Renal cortex interstitium (tissue), 11 donors: ENCODE measurements at regions not wholly inside any gene's neighbourhood (a gene's known extent, or its start where the extent isn't known, plus 50 kb on each side); places are given as distances from the start of the nearest gene placed in this dataset.

ENCODE experiments used
- DNase-seq, 11 donors: peaks; one replicate each; pipeline ENCODE4 v3.0.0-alpha.2; 2013; ENCODE audit warnings: low read depth in 9 of 11, low spot score in 4 of 11; ENCODE audit errors: extremely low read depth in 1 of 11

DNA sequence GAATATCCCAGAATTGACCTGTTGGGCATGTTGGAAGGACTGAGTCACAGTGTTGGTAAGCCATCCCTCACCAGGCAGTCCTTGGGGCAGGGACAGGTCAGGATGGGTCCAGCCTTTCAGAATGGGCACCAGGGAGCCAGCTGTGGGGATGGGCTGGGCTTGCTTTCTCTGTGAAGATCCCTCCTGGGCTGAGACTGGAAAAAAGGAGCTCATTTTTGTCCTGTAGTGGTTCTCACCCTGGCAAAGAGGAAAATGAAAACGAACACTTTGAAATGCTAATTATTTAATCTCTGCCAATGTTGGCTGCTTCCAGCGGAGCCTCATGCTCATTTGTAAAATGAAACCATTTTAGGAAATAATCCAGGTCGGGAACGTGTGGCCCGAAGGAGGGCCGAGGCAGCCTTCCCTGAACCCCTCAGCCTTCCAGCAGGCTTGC lies 237.5 kb upstream of the SALL1 start:
- no peak for DNase-seq

DNA sequence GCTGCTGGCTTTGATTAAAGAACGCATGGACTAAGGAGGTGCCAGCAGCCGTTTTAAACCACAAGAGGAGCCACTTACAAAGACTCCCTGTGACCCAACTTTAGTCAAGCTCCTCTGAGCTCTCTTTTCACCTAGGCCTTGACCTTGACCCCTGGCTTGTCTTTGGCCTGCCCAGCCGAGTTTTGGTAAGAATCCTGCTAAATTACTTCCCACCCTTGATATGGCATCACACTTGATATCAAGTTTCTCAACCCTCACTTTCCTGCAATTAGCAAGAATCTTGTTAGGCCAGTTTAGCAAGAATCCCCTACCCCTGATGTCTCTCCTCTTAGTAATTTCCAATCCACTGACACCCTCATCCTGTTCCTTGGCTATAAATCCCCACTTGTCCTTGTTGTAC lies 232.8 kb upstream of the SALL1 start:
- DNase-seq, result no peak

DNA sequence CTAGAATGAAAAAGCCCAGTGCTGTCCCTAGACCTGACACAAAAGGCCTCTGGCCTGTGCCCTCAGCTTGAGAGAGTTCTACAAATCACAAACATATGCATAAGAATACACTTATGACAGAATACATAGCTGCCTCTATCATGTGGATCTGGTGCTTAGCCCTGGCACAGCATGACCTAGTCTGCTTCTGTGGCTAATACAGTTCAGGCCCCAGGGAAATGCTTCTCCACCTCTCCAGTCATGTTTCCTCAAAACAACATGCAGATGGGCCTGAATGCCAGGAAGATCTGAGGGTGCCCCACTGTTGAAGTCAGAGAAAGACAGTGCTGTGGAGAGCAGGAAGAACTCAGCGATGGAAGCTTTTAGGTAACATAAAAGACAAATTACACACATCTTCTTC lies 231.9 kb upstream of the SALL1 start:
- DNase-seq, result no peak

DNA sequence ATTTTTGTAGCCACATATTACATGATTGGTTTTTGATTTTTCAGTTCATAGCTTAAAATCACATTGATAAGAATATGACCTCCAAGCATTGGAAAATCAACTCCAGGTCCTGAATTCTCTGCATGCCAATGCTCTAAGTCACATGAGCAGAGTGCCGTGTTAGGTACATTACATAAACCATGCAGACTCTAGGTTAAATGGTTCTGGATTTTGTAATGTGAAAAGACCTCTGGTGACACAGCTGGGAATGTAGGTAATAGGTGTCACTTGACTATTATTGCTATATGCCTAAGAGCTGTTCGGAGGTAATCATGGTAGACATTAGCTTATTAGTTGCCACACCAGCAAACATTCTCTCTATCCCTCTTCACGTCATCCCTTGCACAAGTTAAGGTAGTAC lies 231.1 kb upstream of the SALL1 start:
- DNase-seq, result no peak

DNA sequence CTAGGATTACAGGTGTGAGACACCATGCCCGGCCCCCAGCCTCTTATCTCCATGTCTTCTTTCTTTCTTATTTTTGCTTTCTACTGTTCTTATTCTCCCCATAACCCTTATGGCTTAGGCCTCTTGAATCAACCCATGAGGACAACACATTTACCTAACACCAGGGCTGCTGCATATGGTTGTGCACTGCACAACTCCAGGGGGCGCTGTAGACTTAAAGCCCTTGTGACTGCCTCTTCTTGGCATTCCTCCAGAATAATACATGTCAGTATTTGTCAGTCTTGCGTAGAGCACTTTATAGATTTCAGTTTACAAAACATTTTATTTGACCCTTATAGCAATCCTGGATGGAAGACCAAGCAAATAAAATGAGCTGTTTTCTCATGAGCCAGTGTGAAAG lies 225.0 kb upstream of the SALL1 start:
- DNase-seq, result no peak

DNA sequence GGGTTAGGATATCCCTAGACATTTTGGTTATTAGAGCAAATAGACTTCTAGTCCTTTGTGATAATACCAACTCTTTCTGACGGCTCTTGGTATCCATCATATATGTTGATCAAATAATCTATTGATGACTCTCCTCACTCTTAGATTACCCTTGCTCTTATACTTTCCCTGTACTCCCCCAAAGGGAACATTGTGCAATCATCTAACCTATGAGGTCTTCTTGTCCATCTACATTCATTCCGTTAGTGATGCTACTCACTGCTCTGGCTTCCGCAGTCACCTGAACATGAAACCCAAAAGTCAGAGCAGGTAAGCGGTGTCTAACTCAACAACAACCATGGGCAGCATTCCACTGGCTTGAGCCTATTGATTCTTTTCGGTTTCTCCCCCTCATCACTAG lies 223.7 kb upstream of the SALL1 start:
- no peak for DNase-seq

DNA sequence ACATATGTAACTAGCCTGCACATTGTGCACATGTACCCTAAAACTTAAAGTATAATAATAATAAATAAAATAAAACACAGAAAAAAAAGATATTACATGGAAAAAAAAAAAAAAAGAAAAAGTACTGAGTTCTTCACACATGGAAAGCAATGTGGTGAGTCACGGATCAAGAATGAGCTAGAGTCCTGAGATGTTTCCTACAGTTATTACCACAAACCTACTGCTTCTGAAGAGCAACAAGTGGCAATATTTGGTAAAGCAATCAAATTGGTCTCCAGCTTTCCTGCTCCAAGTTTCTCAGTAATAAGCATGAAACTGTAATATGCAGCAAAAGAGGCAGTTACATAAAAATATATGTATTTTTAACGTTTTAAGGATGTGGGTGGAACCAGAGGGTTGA lies 223.3 kb upstream of the SALL1 start:
- no peak for DNase-seq

DNA sequence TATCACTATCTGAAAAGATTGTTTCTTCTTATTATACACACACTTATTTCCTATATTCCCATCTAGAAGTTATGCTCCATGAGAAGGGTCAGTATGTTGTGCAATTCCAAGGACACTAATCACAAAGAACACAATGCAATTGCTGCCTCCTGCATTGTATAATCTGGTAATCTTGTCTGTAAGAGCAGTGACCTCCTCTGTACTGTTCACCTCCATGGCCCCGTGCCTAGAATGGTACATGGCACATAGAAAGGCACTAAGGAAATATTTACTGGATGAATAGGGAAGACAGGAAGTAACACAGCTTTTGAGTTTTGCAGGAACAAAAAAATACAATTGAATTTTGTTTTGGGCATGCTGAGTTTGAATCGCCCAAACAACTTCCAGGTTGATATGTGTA lies 214.6 kb upstream of the SALL1 start:
- DNase-seq, result no peak

DNA sequence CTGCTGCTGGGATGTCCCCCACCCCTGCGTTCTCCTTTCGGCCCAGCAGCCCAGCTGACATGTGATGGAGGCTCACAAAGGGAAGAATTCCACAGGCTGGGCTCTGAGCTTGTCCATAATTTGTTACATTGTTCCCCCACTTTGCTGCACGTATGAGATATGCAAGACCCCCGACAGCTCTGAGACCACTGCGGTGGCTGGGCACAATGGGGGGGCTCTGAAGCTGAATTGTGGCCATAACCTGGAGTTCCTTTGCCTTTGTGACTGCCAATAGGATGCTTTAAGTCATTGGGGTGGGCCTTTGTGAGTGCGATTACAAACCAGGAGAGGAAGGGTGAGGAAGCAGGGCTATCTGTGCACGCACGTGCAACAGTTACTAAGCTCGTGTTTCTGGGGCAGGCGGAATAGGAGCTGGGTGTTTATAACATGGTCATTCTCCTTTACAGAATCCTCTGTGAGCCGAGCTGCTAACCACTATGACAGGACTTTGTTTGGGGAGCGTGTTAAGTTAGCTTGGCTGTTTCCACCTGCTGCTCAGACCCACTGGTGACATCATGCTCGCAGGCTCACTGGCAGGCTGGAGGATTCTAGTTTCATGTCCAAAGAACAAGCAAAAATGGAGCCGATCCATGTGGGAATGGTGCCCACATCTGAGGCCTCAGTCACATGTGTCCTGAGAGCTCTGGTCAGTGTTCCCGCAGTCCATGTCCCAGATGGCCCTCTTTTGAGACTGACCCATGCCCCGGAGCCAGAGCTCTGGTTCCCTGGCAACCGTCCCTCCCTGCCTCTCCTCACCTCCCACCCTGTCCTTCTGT lies 208.3 kb upstream of the SALL1 start:
- peak in 1 of 11 donors; percentile 21 for DNase-seq

DNA sequence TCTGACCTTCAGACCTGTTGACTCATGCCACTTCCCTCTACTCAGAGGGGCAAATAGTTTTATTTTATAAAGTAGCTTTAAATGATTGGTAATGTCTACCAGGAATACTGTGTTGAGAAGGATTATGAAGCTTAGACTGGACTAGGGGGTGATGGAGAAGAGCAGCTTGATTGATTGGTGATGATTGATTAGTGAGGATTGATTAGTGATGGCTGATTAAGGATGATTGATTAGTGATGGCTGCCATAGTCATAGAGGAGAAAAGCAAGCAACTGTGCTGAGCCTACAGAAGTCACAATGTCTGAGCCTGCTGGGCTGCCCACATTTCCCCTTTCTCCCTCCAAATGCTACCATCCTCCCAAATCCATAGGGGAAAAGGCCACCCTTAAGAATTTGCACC lies 206.8 kb upstream of the SALL1 start:
- no peak for DNase-seq

DNA sequence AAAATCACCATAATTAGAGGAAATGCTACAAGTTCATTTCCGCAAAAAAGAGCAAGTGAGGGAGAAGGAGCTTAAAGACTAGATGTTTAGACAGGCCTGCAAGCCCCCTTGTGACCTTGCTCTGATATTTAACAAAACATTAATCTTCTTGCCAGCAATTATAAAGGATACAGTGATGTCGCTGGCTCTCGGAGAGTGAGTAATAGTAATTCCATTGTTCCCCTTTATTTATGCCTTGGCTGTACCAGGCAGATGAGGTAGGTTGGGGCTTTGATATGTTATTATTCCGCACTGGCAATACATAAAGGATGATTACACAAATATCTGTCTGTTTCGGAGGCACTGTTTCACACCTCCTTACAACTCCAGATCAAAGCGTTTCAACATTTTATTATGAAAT lies 204.8 kb upstream of the SALL1 start:
- DNase-seq, result no peak

DNA sequence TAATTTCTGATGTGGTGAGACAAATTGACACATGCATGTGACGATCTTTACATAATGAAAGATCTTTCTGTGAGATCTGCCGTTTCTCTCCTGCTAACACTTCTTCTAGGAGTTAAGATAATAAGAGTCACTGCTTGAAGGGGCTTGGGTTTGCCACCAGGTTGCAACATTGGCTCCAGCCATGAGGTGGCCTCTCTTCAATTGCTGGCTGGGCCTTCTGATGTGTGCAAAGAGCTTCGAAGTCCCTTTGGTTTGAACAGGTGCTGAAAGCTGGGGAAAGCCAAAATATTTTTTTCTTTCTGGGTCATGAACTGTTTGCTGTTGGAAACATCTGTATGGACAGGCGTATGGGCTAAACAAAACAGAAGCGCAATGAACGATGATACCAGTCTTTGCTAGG lies 204.1 kb upstream of the SALL1 start:
- DNase-seq, result no peak

DNA sequence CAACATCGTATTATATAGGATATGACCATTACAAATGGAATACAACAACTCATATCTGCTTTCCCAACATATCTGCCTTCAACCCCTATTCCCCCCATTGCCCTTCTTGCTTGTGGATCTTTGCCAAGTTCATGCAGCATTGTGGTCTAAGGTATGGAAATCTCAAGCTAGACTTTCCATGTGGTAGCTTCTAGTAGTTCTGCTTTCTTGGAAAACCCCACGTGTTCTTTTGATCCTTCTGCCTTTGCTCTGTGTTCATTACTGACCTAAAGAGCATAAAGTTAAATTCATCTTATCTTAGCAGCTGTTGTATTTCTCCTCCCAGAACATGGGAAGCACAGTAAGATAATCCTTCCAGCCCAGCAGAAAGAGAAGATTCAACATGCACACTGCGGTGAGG lies 202.0 kb upstream of the SALL1 start:
- DNase-seq, result no peak

DNA sequence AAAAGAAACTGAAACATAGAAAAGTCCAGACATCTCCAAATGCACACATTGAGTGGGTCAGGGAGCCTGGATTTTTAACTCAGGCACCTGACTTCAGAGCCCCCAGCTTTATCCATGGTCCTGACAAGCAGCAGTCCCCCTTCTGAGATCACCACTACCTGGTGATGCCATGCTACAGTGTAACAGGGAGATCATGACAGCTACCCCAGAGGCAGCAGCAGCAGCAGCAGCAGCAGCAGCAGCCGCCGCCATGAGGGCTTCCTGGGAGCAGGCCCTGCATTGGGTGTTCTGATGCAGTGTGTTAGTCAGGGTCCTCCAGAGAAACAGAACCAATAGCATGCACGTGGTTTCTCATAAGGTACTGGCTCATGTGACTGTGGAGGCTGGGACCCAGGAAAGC lies 198.6 kb upstream of the SALL1 start:
- no peak for DNase-seq

DNA sequence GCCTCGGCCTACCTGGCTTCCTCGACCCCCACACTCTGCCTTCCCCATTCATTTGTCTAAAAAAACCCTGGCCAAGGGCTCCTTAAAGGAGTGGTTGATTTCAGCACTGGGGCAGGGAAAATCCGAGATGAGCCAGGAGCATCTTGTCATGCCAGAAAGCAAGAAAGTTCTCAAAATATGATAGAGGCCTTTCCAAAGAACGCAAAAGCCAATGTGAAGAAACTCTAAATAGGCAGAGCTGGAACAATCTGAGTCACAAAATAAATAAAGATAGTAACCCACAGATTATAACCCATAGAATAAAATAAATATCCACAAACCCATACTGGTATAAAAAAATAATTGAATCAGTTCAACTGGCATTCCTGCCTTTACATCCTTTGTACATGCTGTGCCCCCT lies 192.3 kb upstream of the SALL1 start:
- no peak for DNase-seq

DNA sequence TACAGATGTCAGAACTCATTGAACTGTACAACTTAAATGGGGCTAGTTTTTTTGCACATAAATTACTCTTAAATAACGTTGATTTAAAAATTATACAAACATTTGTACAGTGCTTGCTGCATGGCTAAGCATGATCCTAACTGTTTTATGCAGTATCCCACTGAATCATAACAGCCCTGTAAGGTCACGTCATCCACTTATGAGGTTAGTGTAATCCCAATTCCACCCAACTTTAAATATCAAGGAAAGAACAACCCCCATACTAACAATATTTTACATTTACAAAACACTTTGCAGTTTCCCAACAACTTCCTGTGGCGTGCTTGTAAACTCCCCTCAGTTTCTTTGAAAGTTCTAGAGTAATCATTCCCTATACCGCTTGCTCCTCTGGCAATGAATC lies 190.1 kb upstream of the SALL1 start:
- no peak for DNase-seq

DNA sequence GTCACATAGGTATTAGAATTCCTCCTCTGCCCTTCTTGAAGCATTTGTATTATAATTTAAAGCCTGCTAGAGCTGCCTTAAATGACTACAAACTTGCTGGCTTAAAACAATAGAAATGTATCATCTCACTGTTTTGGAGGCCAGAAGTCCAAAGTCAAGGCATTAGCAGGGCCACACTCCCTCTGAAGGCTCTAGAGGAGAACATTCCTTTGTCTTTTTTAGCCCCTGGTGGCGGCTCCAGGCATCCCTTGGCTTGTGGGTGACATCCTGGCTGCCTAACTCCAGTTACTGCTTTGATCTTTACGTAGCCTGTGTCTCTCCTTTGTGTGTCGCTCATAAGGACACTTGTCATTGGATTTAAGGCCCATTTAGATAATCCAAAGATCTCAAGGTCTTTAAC lies 186.6 kb upstream of the SALL1 start:
- no peak for DNase-seq

DNA sequence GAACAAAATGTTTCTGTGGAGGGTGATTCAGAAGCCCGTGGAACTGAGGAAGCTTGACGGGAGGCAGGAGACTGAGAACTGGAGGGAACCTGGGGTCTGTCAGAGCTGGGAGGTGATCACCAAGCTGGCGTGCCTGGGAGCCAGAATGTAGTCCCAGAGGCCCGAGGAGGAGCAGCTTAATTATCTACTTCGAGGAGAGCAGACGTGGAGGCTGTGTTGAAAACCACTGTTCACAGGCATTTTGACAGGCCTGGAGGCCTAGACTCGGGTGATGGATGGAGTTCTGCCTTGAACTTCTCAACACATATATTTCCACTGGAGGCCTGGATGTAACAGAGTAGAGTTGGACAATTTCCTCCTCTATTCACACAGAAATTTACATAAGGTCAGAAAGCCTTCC lies 177.7 kb upstream of the SALL1 start:
- DNase-seq, result peak in 3 of 11 donors; percentile 6 to 21 (median 9)

DNA sequence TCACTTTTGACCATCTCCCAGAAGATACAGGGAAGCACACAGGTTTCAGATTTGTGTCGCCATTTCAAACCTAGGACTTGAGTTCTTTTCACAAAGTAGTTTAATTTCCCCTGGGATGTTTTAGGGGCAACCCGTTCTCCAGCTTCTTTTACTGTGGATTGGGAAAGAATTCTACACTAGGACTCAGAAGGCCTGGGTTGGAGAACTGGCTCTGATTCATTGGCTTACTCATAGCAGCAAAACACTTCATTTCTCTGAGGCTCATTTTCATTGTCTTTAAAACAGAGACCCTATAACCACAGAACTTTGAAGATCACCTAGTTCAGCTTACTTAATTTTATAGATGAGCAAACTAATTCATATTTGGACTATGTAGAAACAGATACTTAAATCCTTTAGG lies 175.9 kb upstream of the SALL1 start:
- no peak for DNase-seq

DNA sequence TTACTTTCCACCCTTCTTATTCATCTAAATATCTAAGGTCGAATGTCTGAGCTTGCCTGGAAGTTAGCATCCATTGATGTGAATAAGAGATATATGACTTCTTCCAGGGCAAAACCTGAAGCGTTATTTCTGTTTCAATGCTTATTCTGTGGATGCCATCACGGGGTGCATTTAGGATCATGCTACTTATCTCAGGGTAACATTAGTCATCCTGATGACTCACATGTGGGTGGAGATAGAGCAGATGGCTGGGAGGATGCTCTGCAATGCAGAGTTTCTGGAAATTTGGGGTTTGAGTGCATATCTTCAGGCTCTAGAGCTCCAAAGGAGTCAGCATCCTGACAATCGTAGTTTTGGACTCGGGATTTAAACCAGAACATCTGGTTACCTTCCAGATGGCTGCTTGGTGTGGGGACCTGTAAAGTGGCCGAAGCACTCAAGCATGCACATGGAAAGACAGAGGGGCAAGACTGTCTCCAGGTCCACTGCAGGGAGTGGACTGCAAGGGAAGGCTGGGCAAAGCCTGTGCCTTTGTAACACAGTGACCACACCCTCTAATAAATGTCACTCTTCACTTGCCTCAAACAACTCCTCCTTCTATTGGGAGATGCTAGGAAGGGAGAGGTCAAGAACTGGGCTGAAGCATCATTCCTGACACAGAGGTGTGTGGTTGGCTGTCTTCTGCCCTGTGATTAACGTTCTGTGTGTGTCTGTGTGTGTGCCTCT lies 175.2 kb upstream of the SALL1 start:
- no peak for DNase-seq

DNA sequence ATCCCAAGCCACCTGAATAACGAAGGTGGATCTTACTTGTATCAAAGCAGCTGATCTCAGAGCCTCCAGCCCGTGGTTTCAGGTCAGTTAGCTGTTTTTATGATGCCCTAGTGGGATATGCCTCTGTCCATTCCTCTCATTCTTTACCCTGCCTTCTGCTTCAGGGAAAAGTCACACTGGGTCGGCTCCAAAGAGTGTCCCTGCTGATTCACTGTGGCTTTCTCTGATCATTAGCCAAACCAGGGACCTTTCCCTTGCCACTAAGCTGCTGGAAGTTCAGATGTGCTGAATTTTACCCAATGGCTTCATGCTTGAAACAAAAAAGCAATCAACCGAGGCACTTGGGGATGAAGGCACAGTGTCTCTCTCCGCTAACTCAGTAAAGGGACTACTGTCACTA lies 170.2 kb upstream of the SALL1 start:
- DNase-seq, result no peak
